ENCODE measurements at regions not wholly inside any gene's neighbourhood (a gene's known extent, or its start where the extent isn't known, plus 50 kb on each side); places are given as distances from the start of the nearest gene placed in this dataset.
A peak's percentile ranks its signal among the peaks of the same experiment; 100 is the strongest.

DNA sequence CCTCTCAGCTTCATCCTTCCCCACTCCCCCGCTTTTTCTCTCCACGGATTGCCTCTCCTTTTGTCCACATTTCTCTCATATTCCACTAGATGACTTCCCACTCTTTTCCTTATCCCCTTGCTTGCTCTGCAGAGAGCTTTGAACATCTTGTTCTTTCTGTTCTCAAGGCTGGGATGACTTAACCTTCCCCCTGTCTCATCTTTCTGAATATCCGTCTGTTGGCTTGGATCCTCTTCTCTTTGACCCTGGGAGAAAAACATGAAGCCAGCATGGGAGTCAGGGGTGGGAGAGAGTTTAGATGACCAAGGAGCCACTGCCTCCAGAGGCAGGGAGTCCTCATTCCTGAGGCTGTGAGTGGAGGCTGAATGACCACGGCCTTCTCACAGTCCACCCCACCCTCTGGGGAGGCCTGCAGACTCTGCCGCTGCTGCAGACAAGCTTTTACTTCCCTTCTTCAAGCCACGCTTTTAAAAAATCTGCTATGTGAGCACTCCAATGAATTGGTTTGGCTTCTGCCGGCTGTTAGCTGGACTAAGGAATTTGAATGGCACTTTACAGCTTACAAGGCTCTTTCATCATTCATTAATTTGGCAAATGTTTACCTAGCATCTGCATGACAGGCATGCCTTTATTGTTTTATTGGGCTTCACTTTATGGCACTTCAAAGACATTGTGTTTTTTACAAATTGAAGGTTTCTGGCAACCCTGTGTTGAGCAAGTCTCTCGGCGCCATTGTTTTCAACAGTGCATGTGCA lies 111.6 kb upstream of the SLC6A6 start:
- Mint-ChIP-seq H3K4me3 (ENCODE audit: unreplicated experiment) (no peak overlapping the region), H3K27me3 (ENCODE audit: unreplicated experiment) (no peaks in the 10 kb centered on the region), H3K36me3 (ENCODE audit: unreplicated experiment) (no peaks in the 10 kb centered on the region), H3K27ac (ENCODE audit: unreplicated experiment) (peak overlapping the region; percentile 36), H3K4me1 (ENCODE audit: unreplicated experiment) (peaks cover 16% of the 10 kb centered on the region), H3K9me3 (ENCODE audit: unreplicated experiment) (no peaks in the 10 kb centered on the region)
- no peak for DNase-seq (ENCODE audit: extremely low spot score, unreplicated experiment)
- TF ChIP-seq, protein P1, sequence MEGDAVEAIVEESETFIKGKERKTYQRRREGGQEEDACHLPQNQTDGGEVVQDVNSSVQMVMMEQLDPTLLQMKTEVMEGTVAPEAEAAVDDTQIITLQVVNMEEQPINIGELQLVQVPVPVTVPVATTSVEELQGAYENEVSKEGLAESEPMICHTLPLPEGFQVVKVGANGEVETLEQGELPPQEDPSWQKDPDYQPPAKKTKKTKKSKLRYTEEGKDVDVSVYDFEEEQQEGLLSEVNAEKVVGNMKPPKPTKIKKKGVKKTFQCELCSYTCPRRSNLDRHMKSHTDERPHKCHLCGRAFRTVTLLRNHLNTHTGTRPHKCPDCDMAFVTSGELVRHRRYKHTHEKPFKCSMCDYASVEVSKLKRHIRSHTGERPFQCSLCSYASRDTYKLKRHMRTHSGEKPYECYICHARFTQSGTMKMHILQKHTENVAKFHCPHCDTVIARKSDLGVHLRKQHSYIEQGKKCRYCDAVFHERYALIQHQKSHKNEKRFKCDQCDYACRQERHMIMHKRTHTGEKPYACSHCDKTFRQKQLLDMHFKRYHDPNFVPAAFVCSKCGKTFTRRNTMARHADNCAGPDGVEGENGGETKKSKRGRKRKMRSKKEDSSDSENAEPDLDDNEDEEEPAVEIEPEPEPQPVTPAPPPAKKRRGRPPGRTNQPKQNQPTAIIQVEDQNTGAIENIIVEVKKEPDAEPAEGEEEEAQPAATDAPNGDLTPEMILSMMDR (IDR thresholded peaks at IDR 0.05): no peak

DNA sequence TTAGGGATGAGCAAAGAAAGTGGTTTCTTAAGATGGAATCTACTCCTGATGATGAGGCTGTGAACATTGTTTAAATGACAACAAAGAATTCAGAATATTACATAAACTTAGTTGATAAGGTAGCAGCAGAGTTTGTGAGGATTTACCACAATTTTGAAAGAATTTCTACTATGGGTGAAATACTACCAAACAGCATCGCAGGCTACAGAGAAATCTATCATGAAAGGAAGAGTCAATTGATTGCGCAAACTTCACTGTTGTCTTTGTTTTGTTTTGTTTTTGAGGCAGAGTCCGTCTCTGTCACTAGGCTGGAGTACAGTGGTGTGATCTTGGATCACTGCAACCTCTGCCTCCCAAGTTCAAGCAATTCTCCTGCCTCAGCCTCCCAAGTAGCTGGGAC lies 107.4 kb upstream of the SLC6A6 start:
- no peaks in the 10 kb centered on the region for H3K27me3 Mint-ChIP-seq (ENCODE audit: unreplicated experiment)
- DNase-seq (ENCODE audit: extremely low spot score, unreplicated experiment): no peak
- no peaks in the 10 kb centered on the region for H3K9me3 Mint-ChIP-seq (ENCODE audit: unreplicated experiment)
- no peak overlapping the region for H3K4me3 Mint-ChIP-seq (ENCODE audit: unreplicated experiment)
- H3K4me1 Mint-ChIP-seq (ENCODE audit: unreplicated experiment): peaks cover 7% of the 10 kb centered on the region
- H3K36me3 Mint-ChIP-seq (ENCODE audit: unreplicated experiment): no peaks in the 10 kb centered on the region
- TF ChIP-seq, protein P1 (IDR thresholded peaks at IDR 0.05): no peak
- H3K27ac Mint-ChIP-seq (ENCODE audit: unreplicated experiment): no peak overlapping the region

DNA sequence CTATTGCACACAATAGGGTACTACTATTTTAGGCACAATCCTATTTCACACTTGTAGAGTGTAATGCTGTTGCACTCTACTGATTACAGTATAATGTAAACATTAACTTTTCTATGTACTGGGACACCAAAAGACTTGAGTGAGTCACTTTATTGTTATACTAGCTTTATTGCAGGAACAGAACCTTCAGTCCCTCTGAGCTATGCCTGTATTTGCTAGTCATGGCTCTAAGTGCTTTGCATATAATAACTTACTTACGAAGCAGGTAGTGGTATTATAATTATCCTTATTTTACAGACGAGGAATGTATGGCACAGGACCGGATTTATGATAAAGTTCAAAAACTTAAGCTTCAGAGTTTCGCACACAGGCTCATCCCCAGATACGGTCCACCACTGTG lies 106.6 kb upstream of the SLC6A6 start:
- Mint-ChIP-seq H3K27ac (ENCODE audit: unreplicated experiment) (no peak overlapping the region), H3K9me3 (ENCODE audit: unreplicated experiment) (no peaks in the 10 kb centered on the region), H3K36me3 (ENCODE audit: unreplicated experiment) (no peaks in the 10 kb centered on the region), H3K27me3 (ENCODE audit: unreplicated experiment) (no peaks in the 10 kb centered on the region), H3K4me1 (ENCODE audit: unreplicated experiment) (no peaks in the 10 kb centered on the region), H3K4me3 (ENCODE audit: unreplicated experiment) (no peak overlapping the region)
- TF ChIP-seq, protein P1 (IDR thresholded peaks at IDR 0.05): no peak
- DNase-seq (ENCODE audit: extremely low spot score, unreplicated experiment): no peak

DNA sequence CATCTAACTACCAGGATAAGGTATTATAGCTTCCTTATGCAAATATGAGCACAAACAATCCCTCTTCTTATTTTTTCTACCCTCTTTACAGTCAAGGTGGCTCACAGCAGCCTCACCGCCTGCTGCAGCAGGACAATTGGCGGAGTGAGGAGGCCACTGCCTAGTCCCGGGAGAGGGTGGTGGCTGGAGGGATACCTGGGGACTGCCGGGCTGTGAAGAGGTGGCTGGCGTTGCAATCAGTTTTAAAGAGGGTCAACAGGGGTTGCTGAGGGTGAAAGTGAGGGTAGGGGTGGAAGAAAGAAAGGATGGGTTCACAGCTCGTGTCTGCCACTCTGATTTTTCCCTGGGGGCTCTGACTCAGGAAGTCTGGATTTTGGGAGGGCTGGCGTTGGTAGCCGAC lies 105.1 kb upstream of the SLC6A6 start:
- Mint-ChIP-seq H3K4me1 (ENCODE audit: unreplicated experiment) (no peaks in the 10 kb centered on the region), H3K27ac (ENCODE audit: unreplicated experiment) (no peak overlapping the region), H3K9me3 (ENCODE audit: unreplicated experiment) (no peaks in the 10 kb centered on the region), H3K27me3 (ENCODE audit: unreplicated experiment) (peaks cover 3% of the 10 kb centered on the region), H3K4me3 (ENCODE audit: unreplicated experiment) (no peak overlapping the region), H3K36me3 (ENCODE audit: unreplicated experiment) (no peaks in the 10 kb centered on the region)
- DNase-seq (ENCODE audit: extremely low spot score, unreplicated experiment): no peak
- TF ChIP-seq, protein P1 (IDR thresholded peaks at IDR 0.05): no peak

DNA sequence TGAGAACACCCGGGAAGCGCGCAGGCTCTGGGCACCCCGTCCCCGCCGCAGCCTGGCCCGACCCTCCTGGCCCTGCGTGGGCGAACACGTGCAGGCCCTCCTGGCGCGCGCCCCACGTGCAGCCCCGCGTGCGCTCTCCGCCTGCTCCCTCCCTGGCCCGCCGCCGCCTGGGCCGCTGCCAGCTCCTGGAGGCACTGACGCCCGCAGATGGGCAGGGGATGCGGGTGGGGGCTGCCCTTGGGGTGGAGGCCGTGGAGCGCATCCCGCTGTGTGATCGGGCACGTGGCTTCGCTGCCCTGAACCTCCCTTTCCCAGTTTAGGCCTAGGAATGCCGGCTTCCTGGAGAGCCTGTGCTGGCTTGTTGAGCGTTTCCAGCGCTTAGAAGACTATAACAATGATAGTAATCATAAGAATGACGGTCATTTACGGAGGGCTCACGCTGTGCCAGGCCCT lies 104.6 kb upstream of the SLC6A6 start:
- Mint-ChIP-seq H3K9me3 (ENCODE audit: unreplicated experiment) (no peaks in the 10 kb centered on the region), H3K27ac (ENCODE audit: unreplicated experiment) (no peak overlapping the region), H3K36me3 (ENCODE audit: unreplicated experiment) (no peaks in the 10 kb centered on the region), H3K4me3 (ENCODE audit: unreplicated experiment) (no peak overlapping the region), H3K27me3 (ENCODE audit: unreplicated experiment) (peaks cover 3% of the 10 kb centered on the region), H3K4me1 (ENCODE audit: unreplicated experiment) (no peaks in the 10 kb centered on the region)
- TF ChIP-seq, protein P1 (IDR thresholded peaks at IDR 0.05): no peak
- DNase-seq (ENCODE audit: extremely low spot score, unreplicated experiment): no peak

Measured in osteocyte (in vitro differentiated cells).